K562 (cell line): ENCODE measurements at regions not wholly inside any gene's neighbourhood (a gene's known extent, or its start where the extent isn't known, plus 50 kb on each side); places are given as distances from the start of the nearest gene placed in this dataset.

Experiments
- BCL6 ChIP-seq: fragments of 250-450 bp; sonication (Bioruptor Pico); IDR thresholded peaks from 2 replicates; pipeline ENCODE4 v1.4.0; 2020
- CEBPG ChIP-seq, 3 experiments: fragments of 200-800 bp in 1 of 3; sonication (Bioruptor generic) in 1 of 3; sonication (generic) in 1 of 3; formaldehyde crosslinking in 1 of 3; IDR thresholded peaks in 2 of 3; conservative IDR thresholded peaks in 1 of 3; 2 replicates each; pipeline versions ENCODE4 v1.6.1 to v1.8.0; 2016 to 2022; ENCODE audit warnings: missing compliant biosample characterization in 2 of 3, missing genetic modification characterization in 2 of 3, mild to moderate bottlenecking in 1 of 3, missing genetic modification reagents in 1 of 3
- CHD4 ChIP-seq: fragments of 200-600 bp; sonication (generic); IDR thresholded peaks from 3 replicates; pipeline ENCODE4 v1.6.1; 2012; ENCODE audit warnings: low read depth, mild to moderate bottlenecking, mixed read lengths, low read length, inconsistent platforms; ENCODE audit not compliant: insufficient read depth, insufficient replicate concordance, poor library complexity, severe bottlenecking
- COPS2 ChIP-seq: fragments of 450-650 bp; conservative IDR thresholded peaks from 2 replicates; pipeline ENCODE4 v1.6.1; 2016; ENCODE audit warnings: mild to moderate bottlenecking, moderate library complexity
- DDX20 ChIP-seq: fragments of 450-650 bp; IDR thresholded peaks from 2 replicates; pipeline ENCODE4 v1.6.1; 2016; ENCODE audit warnings: missing genetic modification characterization, low read depth, mild to moderate bottlenecking, missing compliant biosample characterization, moderate library complexity
- ETV5 ChIP-seq: sonication (generic); formaldehyde crosslinking; IDR thresholded peaks from 2 replicates; pipeline ENCODE4 v1.4.0; 2020; ENCODE audit warnings: low read depth, mild to moderate bottlenecking, missing genetic modification reagents
- HIVEP1 ChIP-seq: fragments of 250-450 bp; sonication (Bioruptor Pico); IDR thresholded peaks from 2 replicates; pipeline ENCODE4 v1.4.0; 2020; ENCODE audit warnings: mild to moderate bottlenecking
- MAX ChIP-seq: sonication (generic); formaldehyde crosslinking; IDR thresholded peaks from 2 replicates; pipeline ENCODE4 v1.9.0; 2022; ENCODE audit warnings: mild to moderate bottlenecking, missing genetic modification reagents
- MEF2D ChIP-seq: conservative IDR thresholded peaks from 2 replicates; pipeline ENCODE4 v1.6.1; 2016; ENCODE audit warnings: low read depth, missing genetic modification characterization, missing compliant biosample characterization
- MYC ChIP-seq, 2 experiments: fragments of 250-450 bp in 1 of 2; sonication (Bioruptor Pico) in 1 of 2; IDR thresholded peaks; 2 replicates each; pipeline versions ENCODE4 v1.5.1 to v1.6.1; 2012 to 2021; ENCODE audit warnings: low read depth in 2 of 2, borderline replicate concordance in 1 of 2, improper control_type of control experiment in 1 of 2, low read length in 1 of 2, mild to moderate bottlenecking in 1 of 2, moderate library complexity in 1 of 2
- NFE2L1 ChIP-seq: fragments of 450-650 bp; IDR thresholded peaks from 2 replicates; pipeline ENCODE4 v1.6.1; 2016; ENCODE audit warnings: missing genetic modification characterization, low read depth, mild to moderate bottlenecking, missing compliant biosample characterization, moderate library complexity, borderline replicate concordance
- PCBP1 ChIP-seq: fragments of 200-400 bp; formaldehyde crosslinking; IDR thresholded peaks from 2 replicates; pipeline ENCODE4 v1.6.1; 2018; ENCODE audit warnings: mild to moderate bottlenecking, low read depth, low read length; ENCODE audit not compliant: poor library complexity, severe bottlenecking
- POLR2A ChIP-seq: fragments of 450-650 bp; conservative IDR thresholded peaks from 2 replicates; pipeline ENCODE4 v1.6.1; 2016
- PREB ChIP-seq: sonication (generic); formaldehyde crosslinking; IDR thresholded peaks from 2 replicates; pipeline ENCODE4 v1.8.1; 2023; ENCODE audit warnings: mild to moderate bottlenecking, missing genetic modification reagents
- SUPT5H ChIP-seq: fragments of 450-650 bp; IDR thresholded peaks from 2 replicates; pipeline ENCODE4 v1.6.1; 2016
- TEAD2 ChIP-seq: fragments of 450-650 bp; IDR thresholded peaks from 2 replicates; pipeline ENCODE4 v1.6.1; 2016; ENCODE audit warnings: missing genetic modification characterization, control low read depth, missing compliant biosample characterization
- THRAP3 ChIP-seq: fragments of 450-650 bp; IDR thresholded peaks from 2 replicates; pipeline ENCODE4 v1.6.1; 2016; ENCODE audit warnings: mild to moderate bottlenecking, inconsistent platforms, borderline replicate concordance
- TSC22D4 ChIP-seq: fragments of 450-650 bp; IDR thresholded peaks from 2 replicates; pipeline ENCODE4 v1.6.1; 2016; ENCODE audit warnings: missing genetic modification characterization, missing biosample characterization, control low read depth
- XRCC3 ChIP-seq: fragments of 450-650 bp; IDR thresholded peaks from 2 replicates; pipeline ENCODE4 v1.6.1; 2017; ENCODE audit warnings: mild to moderate bottlenecking, moderate library complexity
- ZBTB12 ChIP-seq: fragments of 250-450 bp; sonication (Bioruptor Pico); IDR thresholded peaks from 2 replicates; pipeline ENCODE4 v1.4.0; 2020
- ZNF134 ChIP-seq: fragments of 250-450 bp; sonication (Bioruptor Pico); conservative IDR thresholded peaks from 2 replicates; pipeline ENCODE4 v1.4.0; 2020
- ZNF449 ChIP-seq: fragments of 250-450 bp; sonication (Bioruptor Pico); IDR thresholded peaks from 2 replicates; pipeline ENCODE4 v1.8.0; 2022; ENCODE audit warnings: moderate library complexity, mild to moderate bottlenecking, inconsistent platforms
- ZNF695 ChIP-seq: fragments of 450-650 bp; formaldehyde crosslinking; IDR thresholded peaks from 2 replicates; pipeline ENCODE4 v1.4.0; 2020; ENCODE audit warnings: mild to moderate bottlenecking, moderate library complexity

GRCh38 chr4:10180603-10180926 lies 64.0 kb upstream of the WDR1 start (continued):
- TF ChIP-seq ZNF449 (CRISPR knock-in tag) (no peak), MYC (IDR thresholded peaks at IDR 0.05; ENCODE audit: low read depth, low read length) (no peak), MYC (CRISPR knock-in tag; IDR thresholded peaks at IDR 0.05; ENCODE audit: borderline replicate concordance, low read depth) (0 out of 2 replicates have a peak, but pooled peaks have one; percentile 49), TSC22D4 (no peak), ZNF134 (CRISPR knock-in tag) (no peak), ZBTB12 (CRISPR knock-in tag) (no peak), CEBPG (CRISPR knock-in tag; IDR thresholded peaks at IDR 0.05) (no peak), CEBPG (tag; conservative IDR thresholded peaks at IDR 0.05 in 1 of 2, IDR thresholded peaks at IDR 0.05 in 1 of 2) (0 out of 4 replicates have a peak, but pooled peaks of 1 of the 2 experiments have one; percentile 1), MEF2D (no peak), ZNF695 (no peak), MAX (no peak), XRCC3 (no peak), HIVEP1 (CRISPR knock-in tag) (no peak), PREB (CRISPR knock-in tag) (no peak), DDX20 (tag) (no peak), TEAD2 (tag) (no peak), PCBP1 (no peak), BCL6 (CRISPR knock-in tag) (no peak), THRAP3 (no peak), ETV5 (CRISPR knock-in tag) (no peak), COPS2 (no peak), POLR2A (no peak), CHD4 (peak; percentile 31), SUPT5H (peak; percentile 62; the same call in 1 of the 2 replicates), NFE2L1 (tag) (no peak)
